Heart left ventricle (tissue), 13 donors: ENCODE measurements at regions not wholly inside any gene's neighbourhood (a gene's known extent, or its start where the extent isn't known, plus 50 kb on each side); places are given as distances from the start of the nearest gene placed in this dataset.
"Not testable (repeated sequence)": the region's sequence is repeated elsewhere in the genome, so short reads cannot be mapped to it uniquely, and the experiment has no call there.

Source experiments
- CTCF ChIP-seq, 12 donors: fragments of 200-600 bp; sonication (generic) in 4 of 12; IDR thresholded peaks; one replicate each; pipeline versions ENCODE4 v1.5.0 to v1.8.0; 2018 to 2022; ENCODE audit warnings: antibody characterized with exemption in 12 of 12, mild to moderate bottlenecking in 5 of 12
- POLR2A ChIP-seq, 2 donors: fragments of 450-650 bp; IDR thresholded peaks; one replicate each; pipeline ENCODE4 v1.6.1; 2017; ENCODE audit warnings: antibody characterized with exemption in 2 of 2, mild to moderate bottlenecking in 2 of 2, moderate library complexity in 2 of 2
- donor health status: ischemic (EF 13 %, LVEDD 7.1; RV severe dilation, severe dysfunction).
- donor health status: DM: no; HTN: yes; CAD: no.
- donor health status: DM: no; HTN: no; CAD: no.
- donor health status: ischemic (EF 25% LVEDD 6.9; RV normal size, moderate dysfunction).
- donor health status: ischemic (EF 25% LVEDD 5.7; RV mildly dilated, moderate dysfunction).
- donor health status: ischemic (EF 35%, LVEDD 5.7; RV mildly dilated, moderate dysfunction).
- donor health status: nonischemic (EF 11% LVEDD 7.7; RV severe dilation, severe dysfunction).
- donor health status: DM: yes; HTN: yes; CAD: no.
- donor health status: PGD.
- donor health status: ischemic (EF 29% LVEDD 5.4; RV normal size, mild dysfunction).
- donor health status: nonischemic (EF 23%, LVEDD 6.1; RV moderate dilation, normal function).

- not testable (repeated sequence) for TF ChIP-seq CTCF, POLR2A (IDR thresholded peaks at IDR 0.05)
Observed at GRCh38 chr20:29066341-29066740, 2191.1 kb upstream of the DEFB115 start.
